Astrocyte of the cerebellum (primary cell): ENCODE measurements at regions not wholly inside any gene's neighbourhood (a gene's known extent, or its start where the extent isn't known, plus 50 kb on each side); places are given as distances from the start of the nearest gene placed in this dataset.

Experiments
- DNase-seq: peaks from one replicate; pipeline ENCODE4 v3.0.0-alpha.2; 2011; ENCODE audit warnings: low read depth
- H3K4me3 ChIP-seq: 2 replicates; pipeline ENCODE4 v1.5.1; 2011; ENCODE audit warnings: mild to moderate bottlenecking, low read depth, low read length, moderate library complexity
- CTCF ChIP-seq: IDR thresholded peaks from 2 replicates; pipeline ENCODE4 v1.5.1; 2012; ENCODE audit warnings: low read length, low read depth, moderate library complexity, mild to moderate bottlenecking; ENCODE audit errors: missing control alignments
- in situ Hi-C: cut with HindIII; loops from 2 replicates; pipeline ENCODE4 v1.10.0; 2017; ENCODE audit warnings: low sequenced_read_pairs

DNA sequence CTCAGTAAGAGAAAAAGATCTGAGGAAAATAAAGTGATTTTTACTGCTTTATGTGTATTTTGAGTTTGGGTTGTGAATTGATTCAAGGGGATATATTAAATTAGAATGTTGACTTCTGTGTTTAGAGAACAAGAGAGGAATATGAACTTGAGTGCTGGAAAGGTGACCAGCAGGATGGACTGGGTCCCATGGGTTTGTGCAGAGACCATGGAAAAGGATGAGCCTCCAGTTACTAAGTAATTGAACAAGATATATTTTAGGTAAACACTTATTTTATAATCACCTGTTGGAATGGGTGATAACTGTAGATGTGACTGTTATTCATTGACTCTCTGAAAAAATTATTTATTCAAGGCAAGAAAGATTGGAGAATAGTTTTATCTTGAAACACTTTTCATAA, 82.0 kb upstream of the TOP3B start:
- no peak for TF ChIP-seq CTCF
- DNase-seq: no peak
- in situ Hi-C loops: no loop called here
- H3K4me3 ChIP-seq: no peak overlapping the region

DNA sequence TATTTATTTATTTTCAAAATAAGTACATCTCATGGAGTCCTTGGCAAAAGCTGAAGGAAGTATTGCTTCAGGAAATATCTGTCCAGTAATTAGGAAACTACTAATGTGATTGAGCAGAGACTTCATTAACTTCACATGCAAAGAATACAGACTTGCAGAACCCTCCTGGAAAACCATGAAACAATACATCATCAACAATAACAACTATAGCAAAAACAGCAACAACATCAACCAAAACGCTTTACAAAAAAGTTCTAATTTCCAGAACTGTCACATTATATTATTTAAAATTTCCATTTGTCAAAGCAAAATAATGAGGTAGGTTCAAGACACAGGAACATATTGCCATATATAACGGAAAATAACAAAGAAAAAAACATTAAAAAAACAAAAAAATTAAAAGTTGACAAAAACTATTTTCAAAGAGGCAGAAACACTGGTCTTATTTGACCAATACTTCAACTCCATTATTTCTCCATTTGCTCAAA, 79.8 kb upstream of the TOP3B start:
- no peak for DNase-seq
- no peak overlapping the region for H3K4me3 ChIP-seq
- in situ Hi-C loops: no loop called here
- no peak for TF ChIP-seq CTCF

DNA sequence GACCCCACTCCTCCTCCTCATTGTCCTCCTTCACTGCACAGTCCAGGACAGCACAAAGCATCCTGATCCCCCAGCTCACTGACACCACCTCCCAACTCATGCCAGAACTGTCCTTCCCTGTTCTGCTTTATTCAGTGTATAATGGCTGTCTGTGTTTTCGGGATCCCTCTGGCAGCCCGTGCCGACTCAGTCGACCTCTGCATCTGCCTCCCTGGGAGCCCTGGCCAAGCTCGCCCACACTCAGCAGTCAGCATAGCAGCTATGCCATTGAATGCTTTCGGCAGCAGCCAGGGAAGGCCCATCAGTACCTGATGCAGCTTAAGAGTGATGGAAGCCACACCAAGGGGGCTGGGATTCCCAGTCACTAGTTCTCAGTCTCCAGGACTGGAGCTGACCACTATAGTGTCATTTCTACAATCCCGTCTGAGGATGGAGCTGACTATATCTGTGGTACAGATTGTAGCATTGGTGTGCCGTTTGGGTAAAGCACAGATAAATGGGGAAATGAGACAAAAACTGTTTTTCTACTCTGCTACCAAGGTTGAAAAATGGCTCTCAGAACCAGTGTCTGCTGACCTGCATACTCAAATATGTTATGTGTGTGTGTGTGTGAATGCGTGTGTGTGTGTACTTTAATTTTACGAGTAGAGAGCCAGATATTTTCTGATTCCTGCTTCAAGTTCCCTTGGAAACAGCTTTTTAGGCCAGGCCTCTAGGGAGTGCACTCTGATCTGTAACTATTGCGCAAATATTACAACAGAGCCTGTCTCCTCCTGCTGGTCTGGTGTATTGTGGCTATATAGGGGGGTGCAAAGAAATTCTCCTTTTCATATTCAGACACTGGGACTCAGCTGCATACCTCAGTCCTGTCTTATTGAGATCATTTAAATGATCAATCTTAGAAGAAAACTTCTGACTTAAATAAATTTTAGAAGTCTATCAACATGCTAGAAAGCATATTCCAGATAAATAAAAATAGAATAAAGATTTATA, 78.8 kb upstream of the TOP3B start:
- DNase-seq: no peak
- H3K4me3 ChIP-seq: no peak overlapping the region
- TF ChIP-seq CTCF: peak; percentile 22
- in situ Hi-C loops: no loop called here

DNA sequence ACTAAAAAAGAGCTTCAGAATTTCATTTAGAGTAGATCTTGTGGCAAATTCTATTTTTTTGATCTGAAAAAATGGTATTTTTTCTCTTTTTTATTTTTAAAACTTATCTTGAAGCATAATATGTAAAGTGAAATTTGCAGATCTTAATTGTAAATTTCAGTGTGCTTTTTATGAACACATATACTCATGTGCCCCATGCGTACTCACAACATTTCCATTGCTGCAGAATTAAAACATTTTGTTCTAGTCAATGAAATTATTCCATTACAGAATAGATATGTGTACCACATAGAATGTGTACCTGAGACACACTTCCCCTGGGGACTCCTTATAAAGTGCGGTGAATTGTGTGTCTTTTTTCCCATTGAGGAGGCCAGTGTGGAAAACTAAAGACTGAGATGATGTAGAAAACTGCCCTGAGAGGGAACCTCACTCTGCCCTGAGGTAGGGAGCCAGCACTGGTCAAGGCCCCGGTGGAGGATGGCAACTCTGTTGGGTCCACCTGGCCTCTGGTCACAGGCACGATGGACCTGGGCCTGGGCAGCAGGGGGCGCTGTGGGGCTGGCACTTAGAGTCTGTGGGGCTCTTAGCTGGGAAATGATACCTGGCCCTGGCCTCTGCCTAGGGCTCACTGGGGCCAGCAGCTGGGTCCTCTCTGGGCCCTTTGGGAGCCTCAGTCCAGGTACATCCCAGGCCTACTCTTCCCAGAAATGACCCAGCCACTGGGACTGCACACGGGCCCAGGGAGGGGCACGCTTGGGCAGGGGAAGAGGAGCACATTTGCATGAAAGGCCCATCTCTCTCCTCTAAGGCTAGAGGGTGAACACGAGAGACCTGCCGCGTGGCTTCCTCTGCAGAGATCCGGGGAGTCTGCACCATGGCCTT, 77.9 kb upstream of the TOP3B start:
- TF ChIP-seq CTCF: peak; percentile 61
- in situ Hi-C loops: no loop called here
- DNase-seq: no peak
- H3K4me3 ChIP-seq: no peak overlapping the region

- no peak for DNase-seq
- no peak overlapping the region for H3K4me3 ChIP-seq
- in situ Hi-C loops: no loop called here
- TF ChIP-seq CTCF: no peak
These were observed 76.9 kb upstream of the TOP3B start for GRCh38 chr22:22059291-22060002.
